GM18517 (cell line): ENCODE measurements at regions not wholly inside any gene's neighbourhood (a gene's known extent, or its start where the extent isn't known, plus 50 kb on each side); places are given as distances from the start of the nearest gene placed in this dataset.

ENCODE experiments used
- ATAC-seq: cut with Tn5 transposase; IDR thresholded peaks from one replicate; pipeline ENCODE4 v1.9.1; 2021; ENCODE audit warnings: mild to moderate bottlenecking, moderate library complexity; ENCODE audit not compliant: unreplicated experiment

- no peak for ATAC-seq
Measured at GRCh38 chr1:69126796-69127195, 440.9 kb upstream of the LRRC7 start.

GRCh38 chr1:69128204-69128603 lies 439.5 kb upstream of the LRRC7 start:
- ATAC-seq, result no peak

GRCh38 chr1:69129538-69129937 lies 438.2 kb upstream of the LRRC7 start:
- no peak for ATAC-seq

GRCh38 chr1:69138172-69138571 lies 429.6 kb upstream of the LRRC7 start:
- ATAC-seq, result no peak

GRCh38 chr1:69139007-69139406 lies 428.7 kb upstream of the LRRC7 start:
- ATAC-seq, result no peak

GRCh38 chr1:69146303-69146702 lies 421.4 kb upstream of the LRRC7 start:
- no peak for ATAC-seq

- ATAC-seq, result no peak
Measured at GRCh38 chr1:69148731-69149130, 419.0 kb upstream of the LRRC7 start.

GRCh38 chr1:69157046-69157756 lies 410.5 kb upstream of the LRRC7 start:
- no peak for ATAC-seq

GRCh38 chr1:69163241-69163640 lies 404.5 kb upstream of the LRRC7 start:
- ATAC-seq, result no peak

GRCh38 chr1:69163779-69164178 lies 403.9 kb upstream of the LRRC7 start:
- ATAC-seq, result no peak

- ATAC-seq, result no peak
Measured at GRCh38 chr1:69167876-69168275, 399.8 kb upstream of the LRRC7 start.

GRCh38 chr1:69171248-69171647 lies 396.5 kb upstream of the LRRC7 start:
- no peak for ATAC-seq

- no peak for ATAC-seq
Measured at GRCh38 chr1:69172003-69173000, 395.4 kb upstream of the LRRC7 start.

- no peak for ATAC-seq
Measured at GRCh38 chr1:69175053-69175452, 392.7 kb upstream of the LRRC7 start.

GRCh38 chr1:69180358-69180757 lies 387.4 kb upstream of the LRRC7 start:
- ATAC-seq, result no peak

GRCh38 chr1:69185378-69185777 lies 382.3 kb upstream of the LRRC7 start:
- ATAC-seq, result no peak

GRCh38 chr1:69191335-69191734 lies 376.4 kb upstream of the LRRC7 start:
- no peak for ATAC-seq

GRCh38 chr1:69195136-69195535 lies 372.6 kb upstream of the LRRC7 start:
- ATAC-seq, result no peak

GRCh38 chr1:69196071-69196470 lies 371.7 kb upstream of the LRRC7 start:
- ATAC-seq, result no peak

GRCh38 chr1:69197816-69198215 lies 369.9 kb upstream of the LRRC7 start:
- ATAC-seq, result no peak

GRCh38 chr1:69201716-69202115 lies 366.0 kb upstream of the LRRC7 start:
- no peak for ATAC-seq

- no peak for ATAC-seq
Measured at GRCh38 chr1:69203166-69203565, 364.6 kb upstream of the LRRC7 start.
